ENCODE measurements at regions not wholly inside any gene's neighbourhood (a gene's known extent, or its start where the extent isn't known, plus 50 kb on each side); places are given as distances from the start of the nearest gene placed in this dataset.

GRCh38 chr12:86838260-86838659 lies 582.1 kb upstream of the MGAT4C start:
- no peak for ATAC-seq
- DNase-seq: no peak
- Histone ChIP-seq H3K4me3 (no peak overlapping the region), H3K36me3 (no peaks in the 10 kb centered on the region), H3K4me1 (no peaks in the 10 kb centered on the region), H3K27ac (no peak overlapping the region), H3K9me3 (no peaks in the 10 kb centered on the region), H3K27me3 (no peaks in the 10 kb centered on the region)
- intact Hi-C loops (cut with DNase I): no loop called here
- TF ChIP-seq, protein P1, sequence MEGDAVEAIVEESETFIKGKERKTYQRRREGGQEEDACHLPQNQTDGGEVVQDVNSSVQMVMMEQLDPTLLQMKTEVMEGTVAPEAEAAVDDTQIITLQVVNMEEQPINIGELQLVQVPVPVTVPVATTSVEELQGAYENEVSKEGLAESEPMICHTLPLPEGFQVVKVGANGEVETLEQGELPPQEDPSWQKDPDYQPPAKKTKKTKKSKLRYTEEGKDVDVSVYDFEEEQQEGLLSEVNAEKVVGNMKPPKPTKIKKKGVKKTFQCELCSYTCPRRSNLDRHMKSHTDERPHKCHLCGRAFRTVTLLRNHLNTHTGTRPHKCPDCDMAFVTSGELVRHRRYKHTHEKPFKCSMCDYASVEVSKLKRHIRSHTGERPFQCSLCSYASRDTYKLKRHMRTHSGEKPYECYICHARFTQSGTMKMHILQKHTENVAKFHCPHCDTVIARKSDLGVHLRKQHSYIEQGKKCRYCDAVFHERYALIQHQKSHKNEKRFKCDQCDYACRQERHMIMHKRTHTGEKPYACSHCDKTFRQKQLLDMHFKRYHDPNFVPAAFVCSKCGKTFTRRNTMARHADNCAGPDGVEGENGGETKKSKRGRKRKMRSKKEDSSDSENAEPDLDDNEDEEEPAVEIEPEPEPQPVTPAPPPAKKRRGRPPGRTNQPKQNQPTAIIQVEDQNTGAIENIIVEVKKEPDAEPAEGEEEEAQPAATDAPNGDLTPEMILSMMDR (IDR thresholded peaks at IDR 0.05): no peak

DNA sequence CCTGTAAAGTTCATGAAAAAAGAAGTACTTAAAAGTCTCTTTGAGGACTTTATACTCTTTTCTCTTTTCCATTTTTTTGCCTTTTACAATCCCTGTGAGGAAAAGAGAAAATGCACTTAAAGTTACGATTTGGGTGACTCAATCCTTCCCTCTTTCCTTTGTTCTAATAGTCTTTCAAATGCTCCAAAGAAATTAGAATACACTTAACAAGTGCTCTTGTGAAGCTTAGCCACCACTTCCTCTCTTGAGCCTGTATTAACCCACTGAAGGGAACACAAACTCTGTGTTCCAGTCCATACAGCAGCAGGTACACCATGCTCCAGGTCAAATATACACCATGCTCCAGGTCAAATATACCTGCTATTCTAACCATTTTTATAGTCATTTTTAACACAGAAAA lies 581.1 kb upstream of the MGAT4C start:
- Histone ChIP-seq H3K4me1 (no peaks in the 10 kb centered on the region), H3K36me3 (no peaks in the 10 kb centered on the region), H3K9me3 (no peaks in the 10 kb centered on the region), H3K27ac (no peak overlapping the region), H3K27me3 (no peaks in the 10 kb centered on the region), H3K4me3 (no peak overlapping the region)
- peak; percentile 42 for ATAC-seq
- intact Hi-C loops (cut with DNase I): no loop called here
- TF ChIP-seq, protein P1 (IDR thresholded peaks at IDR 0.05): no peak
- DNase-seq: no peak

GRCh38 chr12:86834217-86834616 lies 578.0 kb upstream of the MGAT4C start:
- Histone ChIP-seq H3K27ac (no peak overlapping the region), H3K36me3 (no peaks in the 10 kb centered on the region), H3K4me1 (no peaks in the 10 kb centered on the region), H3K9me3 (no peaks in the 10 kb centered on the region), H3K4me3 (no peak overlapping the region), H3K27me3 (no peaks in the 10 kb centered on the region)
- intact Hi-C loops (cut with DNase I): no loop called here
- DNase-seq: no peak
- TF ChIP-seq, protein P1 (IDR thresholded peaks at IDR 0.05): no peak
- no peak for ATAC-seq

DNA sequence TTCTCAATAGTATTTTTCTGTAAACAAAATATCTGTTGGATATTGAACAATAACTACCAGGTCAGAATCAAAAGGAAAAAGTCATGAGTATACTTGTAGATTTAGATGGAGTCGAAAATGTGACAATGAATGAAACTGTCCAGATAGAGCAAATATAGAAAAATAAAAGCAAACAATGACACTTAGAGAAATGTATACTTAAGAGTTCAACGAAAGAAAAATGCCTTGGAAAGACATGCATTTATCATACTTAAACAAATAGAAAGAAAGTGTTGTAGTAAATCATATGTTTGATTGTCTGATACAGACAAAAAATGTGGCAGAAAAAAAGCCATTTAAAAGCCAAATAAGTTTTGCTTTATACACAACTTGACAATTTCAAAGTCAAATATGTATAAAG lies 571.2 kb upstream of the MGAT4C start:
- TF ChIP-seq, protein P1 (IDR thresholded peaks at IDR 0.05): no peak
- no peak overlapping the region for H3K4me3 ChIP-seq
- intact Hi-C loops (cut with DNase I): no loop called here
- H3K36me3 ChIP-seq: no peaks in the 10 kb centered on the region
- H3K27ac ChIP-seq: no peak overlapping the region
- H3K27me3 ChIP-seq: no peaks in the 10 kb centered on the region
- no peak for DNase-seq
- H3K9me3 ChIP-seq: no peaks in the 10 kb centered on the region
- ATAC-seq: no peak
- H3K4me1 ChIP-seq: no peaks in the 10 kb centered on the region

DNA sequence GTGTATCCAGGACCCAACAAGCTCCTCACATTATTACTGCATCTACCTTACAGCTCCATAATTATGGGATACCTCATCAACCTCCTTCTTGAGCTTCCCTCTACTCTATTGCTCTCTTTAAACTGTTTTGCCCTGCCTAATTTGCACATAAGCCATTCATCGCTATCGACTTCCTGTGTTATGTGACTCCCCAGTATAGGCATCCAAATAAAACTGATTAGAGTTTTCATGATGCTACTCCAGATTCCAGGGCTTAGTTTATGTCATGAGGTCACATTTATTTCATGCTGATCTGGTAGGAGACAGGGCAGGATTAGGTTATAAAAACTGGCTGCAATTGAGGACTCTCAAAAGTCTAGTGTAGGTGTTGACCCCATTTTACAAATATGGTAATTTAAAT lies 569.9 kb upstream of the MGAT4C start:
- intact Hi-C loops (cut with DNase I): no loop called here
- ATAC-seq (no peak), DNase-seq (no peak)
- TF ChIP-seq, protein P1 (IDR thresholded peaks at IDR 0.05): no peak
- no peaks in the 10 kb centered on the region for H3K27me3 ChIP-seq
- no peak overlapping the region for H3K4me3 ChIP-seq
- no peaks in the 10 kb centered on the region for H3K9me3 ChIP-seq
- H3K4me1 ChIP-seq: no peaks in the 10 kb centered on the region
- H3K27ac ChIP-seq: no peak overlapping the region
- H3K36me3 ChIP-seq: no peaks in the 10 kb centered on the region

DNA sequence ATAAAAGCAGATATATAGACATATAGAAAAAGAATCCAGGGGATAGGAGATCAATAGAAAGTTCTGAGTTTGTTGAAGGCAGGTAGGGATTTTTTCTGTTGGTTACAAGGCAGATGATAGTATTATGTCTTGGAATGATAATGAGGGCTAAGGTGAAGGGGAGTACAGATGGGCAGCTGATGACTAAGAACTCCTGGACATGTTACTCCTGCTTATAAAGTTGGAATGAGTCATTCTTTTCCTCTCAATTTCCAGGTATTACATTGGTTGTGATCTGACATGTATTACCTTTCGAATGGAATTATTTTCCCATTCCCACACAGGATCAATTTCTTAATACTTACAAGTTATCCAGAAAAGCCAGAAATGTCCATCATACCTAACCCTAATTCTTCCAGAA lies 545.2 kb upstream of the MGAT4C start:
- Histone ChIP-seq H3K4me1 (no peaks in the 10 kb centered on the region), H3K27me3 (no peaks in the 10 kb centered on the region), H3K9me3 (no peaks in the 10 kb centered on the region), H3K27ac (no peak overlapping the region), H3K36me3 (no peaks in the 10 kb centered on the region), H3K4me3 (no peak overlapping the region)
- ATAC-seq (no peak), DNase-seq (no peak)
- TF ChIP-seq, protein P1 (IDR thresholded peaks at IDR 0.05): no peak
- intact Hi-C loops (cut with DNase I): no loop called here

All from upper lobe of right lung (tissue), 1 donor.